Effector memory CD8-positive, alpha-beta T cell (primary cell): ENCODE measurements at regions not wholly inside any gene's neighbourhood (a gene's known extent, or its start where the extent isn't known, plus 50 kb on each side); places are given as distances from the start of the nearest gene placed in this dataset.

Experiments used
- ATAC-seq: fragments of 150-1000 bp; cut with Tn5 transposase; replicated peaks from 2 replicates; pipeline ENCODE4 v1.10.0; 2021; ENCODE audit warnings: mild to moderate bottlenecking, moderate library complexity
- DNase-seq, 3 experiments: peaks; one replicate each; pipeline ENCODE4 v3.0.0; 2021
- H3K27ac Mint-ChIP-seq, 2 donors: one replicate each; pipeline ENCODE4 v1.8.0; 2022; ENCODE audit warnings: mild to moderate bottlenecking in 2 of 2, mixed read lengths in 2 of 2, moderate library complexity in 2 of 2
- H3K27me3 Mint-ChIP-seq, 2 donors: one replicate each; pipeline ENCODE4 v1.8.0; 2022; ENCODE audit warnings: mixed read lengths in 2 of 2
- H3K36me3 Mint-ChIP-seq: one replicate; pipeline ENCODE4 v1.8.0; 2022; ENCODE audit warnings: mild to moderate bottlenecking, moderate library complexity, mixed read lengths; ENCODE audit not compliant: insufficient read depth
- H3K4me1 Mint-ChIP-seq, 2 donors: one replicate each; pipeline ENCODE4 v1.8.0; 2022; ENCODE audit warnings: low read depth in 2 of 2, mixed read lengths in 2 of 2
- H3K4me3 Mint-ChIP-seq, 2 donors: one replicate each; pipeline ENCODE4 v1.8.0; 2022; ENCODE audit warnings: mild to moderate bottlenecking in 2 of 2, mixed read lengths in 2 of 2, moderate library complexity in 2 of 2
- H3K9me3 Mint-ChIP-seq, 2 donors: one replicate each; pipeline ENCODE4 v1.8.0; 2022; ENCODE audit warnings: mixed read lengths in 2 of 2

- DNase-seq = no peak
- H3K36me3 Mint-ChIP-seq = no peaks in the 10 kb centered on the region
- no peak overlapping the region for H3K4me3 Mint-ChIP-seq
- H3K27me3 Mint-ChIP-seq = no peaks in the 10 kb centered on the region
- peaks cover 6 to 9% of the 10 kb centered on the region in 2 donors for H3K9me3 Mint-ChIP-seq
- no peaks in the 10 kb centered on the region for H3K4me1 Mint-ChIP-seq
- ATAC-seq = no peak
- no peak overlapping the region for H3K27ac Mint-ChIP-seq
Observed at GRCh38 chr3:191518861-191519260, 57.9 kb downstream of the PYDC2 start.

GRCh38 chr3:191521055-191521454, 60.1 kb downstream of the PYDC2 start:
- Mint-ChIP-seq H3K4me3 (no peak overlapping the region), H3K27me3 (no peaks in the 10 kb centered on the region), H3K4me1 (no peaks in the 10 kb centered on the region), H3K9me3 (peaks cover 9 to 14% of the 10 kb centered on the region in 2 donors), H3K36me3 (no peaks in the 10 kb centered on the region), H3K27ac (no peak overlapping the region)
- ATAC-seq (no peak), DNase-seq (no peak)

DNA sequence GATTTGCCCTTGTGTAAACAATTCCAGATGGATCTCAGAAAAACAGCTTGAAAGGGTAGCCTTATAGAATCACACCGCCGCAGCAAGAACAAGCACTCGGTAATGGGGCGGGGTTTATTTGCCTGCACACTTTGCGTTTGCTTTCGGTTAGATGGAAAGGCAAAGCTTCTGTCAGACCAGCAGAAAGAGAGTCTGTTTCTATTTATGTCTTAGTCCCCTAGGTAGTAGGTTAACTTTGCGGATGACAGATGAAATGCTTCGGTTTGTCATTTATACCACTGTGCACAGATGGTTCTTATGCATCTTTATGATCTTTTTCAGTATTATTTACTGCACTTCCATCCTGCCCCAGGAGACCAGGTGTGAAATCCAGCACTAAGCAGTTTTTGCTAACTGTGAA, 62.2 kb downstream of the PYDC2 start:
- Mint-ChIP-seq H3K4me1 (no peaks in the 10 kb centered on the region), H3K9me3 (peaks cover 9 to 14% of the 10 kb centered on the region in 2 donors), H3K36me3 (no peaks in the 10 kb centered on the region), H3K27me3 (no peaks in the 10 kb centered on the region), H3K4me3 (no peak overlapping the region), H3K27ac (no peak overlapping the region)
- no peak for ATAC-seq
- no peak for DNase-seq

- no peak overlapping the region for H3K27ac Mint-ChIP-seq
- no peak for DNase-seq
- no peaks in the 10 kb centered on the region for H3K36me3 Mint-ChIP-seq
- no peak overlapping the region for H3K4me3 Mint-ChIP-seq
- H3K27me3 Mint-ChIP-seq = no peaks in the 10 kb centered on the region
- peaks cover 0 to 7% of the 10 kb centered on the region in 2 donors for H3K9me3 Mint-ChIP-seq
- H3K4me1 Mint-ChIP-seq = no peaks in the 10 kb centered on the region
- no peak for ATAC-seq
Observed at GRCh38 chr3:191528589-191528988, 67.6 kb downstream of the PYDC2 start.

DNA sequence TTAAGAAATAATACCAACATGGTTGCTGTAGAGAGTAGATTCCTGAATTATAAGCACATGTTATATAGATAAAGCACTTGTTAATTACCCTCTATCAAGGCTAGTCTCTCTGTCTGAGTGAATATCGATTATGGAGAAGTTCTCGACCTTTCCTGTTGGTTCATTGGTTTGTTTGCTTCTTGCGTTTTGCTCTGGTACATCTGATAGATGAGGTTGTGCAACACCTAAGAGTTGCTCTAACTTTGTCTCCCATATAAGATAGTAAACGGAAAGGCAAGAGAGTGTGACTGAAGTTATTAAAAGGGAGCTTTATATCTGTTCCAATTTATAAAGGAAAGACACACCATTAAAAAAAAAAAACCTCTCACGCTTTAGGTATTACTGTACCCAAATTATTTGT, 69.0 kb downstream of the PYDC2 start:
- Mint-ChIP-seq H3K9me3 (peaks cover 0 to 4% of the 10 kb centered on the region in 2 donors), H3K36me3 (no peaks in the 10 kb centered on the region), H3K4me3 (no peak overlapping the region), H3K27me3 (no peaks in the 10 kb centered on the region), H3K27ac (no peak overlapping the region), H3K4me1 (no peaks in the 10 kb centered on the region)
- no peak for DNase-seq
- ATAC-seq = no peak

- H3K36me3 Mint-ChIP-seq = no peaks in the 10 kb centered on the region
- H3K4me3 Mint-ChIP-seq = no peak overlapping the region
- H3K9me3 Mint-ChIP-seq = peaks cover 0 to 1% of the 10 kb centered on the region in 2 donors
- H3K27ac Mint-ChIP-seq = no peak overlapping the region
- no peaks in the 10 kb centered on the region for H3K4me1 Mint-ChIP-seq
- DNase-seq (no peak), ATAC-seq (no peak)
- H3K27me3 Mint-ChIP-seq = no peaks in the 10 kb centered on the region
Observed at GRCh38 chr3:191531434-191531972, 70.5 kb downstream of the PYDC2 start.

GRCh38 chr3:191543018-191543417, 82.1 kb downstream of the PYDC2 start:
- Mint-ChIP-seq H3K36me3 (no peaks in the 10 kb centered on the region), H3K27ac (no peak overlapping the region), H3K4me3 (no peak overlapping the region), H3K27me3 (no peaks in the 10 kb centered on the region), H3K9me3 (peaks cover 5 to 13% of the 10 kb centered on the region in 2 donors), H3K4me1 (no peaks in the 10 kb centered on the region)
- DNase-seq (no peak), ATAC-seq (no peak)

- H3K36me3 Mint-ChIP-seq = no peaks in the 10 kb centered on the region
- DNase-seq = no peak
- H3K27me3 Mint-ChIP-seq = no peaks in the 10 kb centered on the region
- H3K4me1 Mint-ChIP-seq = no peaks in the 10 kb centered on the region
- ATAC-seq = no peak
- H3K9me3 Mint-ChIP-seq = peaks cover 9 to 22% of the 10 kb centered on the region in 2 donors
- no peak overlapping the region for H3K27ac Mint-ChIP-seq
- no peak overlapping the region for H3K4me3 Mint-ChIP-seq
Observed at GRCh38 chr3:191543897-191544296, 82.9 kb downstream of the PYDC2 start.

GRCh38 chr3:191549357-191549756, 88.4 kb downstream of the PYDC2 start:
- H3K27me3 Mint-ChIP-seq = no peaks in the 10 kb centered on the region

DNA sequence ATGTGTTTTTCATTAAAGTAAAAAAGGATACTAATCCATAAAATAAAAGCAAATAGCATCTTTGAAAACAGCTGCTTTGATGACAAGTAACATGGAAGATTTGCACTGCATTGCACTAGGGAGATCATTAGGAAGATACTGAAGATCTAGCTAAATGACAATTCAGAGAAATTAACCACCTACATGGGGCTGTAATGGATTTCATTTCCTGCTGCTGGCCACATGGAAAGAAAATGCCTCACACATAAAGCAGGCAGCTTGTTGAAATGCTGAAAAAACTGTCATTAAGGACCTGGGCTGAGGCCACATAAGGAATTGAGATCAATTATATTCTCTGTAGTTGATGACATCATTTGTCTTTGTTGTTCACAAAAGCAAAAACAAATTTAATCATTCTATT, 94.1 kb downstream of the PYDC2 start:
- Mint-ChIP-seq H3K36me3 (no peaks in the 10 kb centered on the region), H3K4me1 (no peaks in the 10 kb centered on the region), H3K27me3 (no peaks in the 10 kb centered on the region), H3K4me3 (no peak overlapping the region), H3K27ac (no peak overlapping the region), H3K9me3 (peaks cover 5 to 7% of the 10 kb centered on the region in 2 donors)
- ATAC-seq (no peak), DNase-seq (no peak)

More at GRCh38 chr3:191549357-191549756, 88.4 kb downstream of the PYDC2 start:
- Mint-ChIP-seq H3K27ac (no peak overlapping the region), H3K4me1 (no peaks in the 10 kb centered on the region), H3K4me3 (no peak overlapping the region), H3K36me3 (no peaks in the 10 kb centered on the region), H3K9me3 (peaks cover 7 to 24% of the 10 kb centered on the region in 2 donors)
- ATAC-seq (no peak), DNase-seq (no peak)

DNA sequence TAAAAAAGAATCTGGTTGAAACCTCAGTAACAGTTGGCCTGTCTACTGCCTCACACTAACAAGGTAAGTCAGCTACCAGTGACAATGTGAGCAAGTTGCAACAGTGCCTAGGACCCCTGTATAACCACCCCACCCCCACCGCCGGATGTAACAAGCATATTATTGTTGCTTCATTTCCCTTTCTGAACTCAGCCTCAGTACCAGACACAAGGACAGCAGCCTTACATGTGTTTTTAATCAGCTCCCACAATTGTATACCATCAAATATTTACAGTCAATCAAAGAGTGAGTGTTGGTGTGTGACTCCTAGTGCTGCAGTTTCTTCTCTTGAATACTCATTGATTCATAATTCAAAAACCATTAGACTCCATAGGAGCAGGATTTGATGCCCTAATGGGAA, 96.4 kb downstream of the PYDC2 start:
- H3K27me3 Mint-ChIP-seq = no peaks in the 10 kb centered on the region
- no peak for ATAC-seq
- H3K4me3 Mint-ChIP-seq = no peak overlapping the region
- no peak for DNase-seq
- peaks cover 5 to 7% of the 10 kb centered on the region in 2 donors for H3K9me3 Mint-ChIP-seq
- no peak overlapping the region for H3K27ac Mint-ChIP-seq
- no peaks in the 10 kb centered on the region for H3K36me3 Mint-ChIP-seq
- no peaks in the 10 kb centered on the region for H3K4me1 Mint-ChIP-seq

- Mint-ChIP-seq H3K4me1 (no peaks in the 10 kb centered on the region), H3K4me3 (no peak overlapping the region), H3K27me3 (no peaks in the 10 kb centered on the region), H3K9me3 (peaks cover 0 to 4% of the 10 kb centered on the region in 2 donors), H3K36me3 (no peaks in the 10 kb centered on the region), H3K27ac (no peak overlapping the region)
- DNase-seq (no peak), ATAC-seq (no peak)
Observed at GRCh38 chr3:191563722-191564121, 102.8 kb downstream of the PYDC2 start.

- no peak for ATAC-seq
- H3K27me3 Mint-ChIP-seq = no peaks in the 10 kb centered on the region
- H3K4me3 Mint-ChIP-seq = no peak overlapping the region
- H3K36me3 Mint-ChIP-seq = no peaks in the 10 kb centered on the region
- H3K9me3 Mint-ChIP-seq = peaks cover 0 to 7% of the 10 kb centered on the region in 2 donors
- no peak overlapping the region for H3K27ac Mint-ChIP-seq
- no peak for DNase-seq
- no peaks in the 10 kb centered on the region for H3K4me1 Mint-ChIP-seq
Observed at GRCh38 chr3:191566469-191566868, 105.5 kb downstream of the PYDC2 start.

GRCh38 chr3:191568206-191568605, 107.2 kb downstream of the PYDC2 start:
- ATAC-seq = no peak

DNA sequence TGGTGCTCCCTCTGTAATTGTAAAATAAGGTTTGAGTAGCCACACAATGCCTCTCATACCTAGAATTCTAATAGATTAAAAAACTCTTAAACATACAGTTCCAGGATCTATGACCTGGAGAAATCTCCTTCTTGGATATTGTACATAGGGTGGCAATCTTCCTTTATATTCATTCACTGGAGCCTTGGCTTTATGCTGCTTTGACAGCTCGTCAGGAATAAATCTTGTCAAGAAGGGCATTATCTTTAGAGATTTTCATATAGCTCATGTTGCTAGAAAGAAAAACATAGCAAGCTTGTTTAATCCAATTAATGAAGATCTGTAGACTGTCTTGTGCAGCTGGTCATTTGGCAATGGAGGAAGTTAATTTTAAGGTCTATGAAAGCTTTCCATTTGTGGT, 131.1 kb downstream of the PYDC2 start:
- Mint-ChIP-seq H3K36me3 (no peaks in the 10 kb centered on the region), H3K4me3 (no peak overlapping the region), H3K9me3 (peaks cover 3 to 7% of the 10 kb centered on the region in 2 donors), H3K27ac (no peak overlapping the region), H3K4me1 (no peaks in the 10 kb centered on the region), H3K27me3 (no peaks in the 10 kb centered on the region)
- DNase-seq (no peak), ATAC-seq (no peak)

More at GRCh38 chr3:191568206-191568605, 107.2 kb downstream of the PYDC2 start:
- Mint-ChIP-seq H3K36me3 (no peaks in the 10 kb centered on the region), H3K27ac (no peak overlapping the region), H3K4me3 (no peak overlapping the region), H3K9me3 (peaks cover 0 to 8% of the 10 kb centered on the region in 2 donors), H3K4me1 (no peaks in the 10 kb centered on the region), H3K27me3 (no peaks in the 10 kb centered on the region)
- no peak for DNase-seq
